ENCODE measurements at regions not wholly inside any gene's neighbourhood (a gene's known extent, or its start where the extent isn't known, plus 50 kb on each side); places are given as distances from the start of the nearest gene placed in this dataset.

DNA sequence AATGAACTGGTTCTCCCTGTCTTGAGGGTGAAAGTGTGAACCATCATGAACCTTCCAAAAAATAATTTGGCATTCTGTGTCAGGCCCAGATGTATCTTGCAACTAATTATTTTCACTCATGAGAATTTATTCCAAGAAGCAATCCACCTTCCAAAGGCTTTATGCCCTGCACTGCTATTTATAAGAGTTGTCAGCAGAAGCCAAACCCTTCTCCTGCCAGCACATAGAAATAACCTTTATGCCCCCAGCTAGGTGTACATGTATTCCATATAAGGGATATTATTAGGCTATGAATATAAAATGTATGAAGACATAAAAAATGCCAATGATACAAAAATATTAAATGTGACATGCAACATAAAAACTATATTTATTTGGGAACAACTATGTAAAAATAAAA is 69.0 kb upstream of the GDF10 start:
- DNase-seq (ENCODE audit: low read depth, low spot score) = no peak

DNA sequence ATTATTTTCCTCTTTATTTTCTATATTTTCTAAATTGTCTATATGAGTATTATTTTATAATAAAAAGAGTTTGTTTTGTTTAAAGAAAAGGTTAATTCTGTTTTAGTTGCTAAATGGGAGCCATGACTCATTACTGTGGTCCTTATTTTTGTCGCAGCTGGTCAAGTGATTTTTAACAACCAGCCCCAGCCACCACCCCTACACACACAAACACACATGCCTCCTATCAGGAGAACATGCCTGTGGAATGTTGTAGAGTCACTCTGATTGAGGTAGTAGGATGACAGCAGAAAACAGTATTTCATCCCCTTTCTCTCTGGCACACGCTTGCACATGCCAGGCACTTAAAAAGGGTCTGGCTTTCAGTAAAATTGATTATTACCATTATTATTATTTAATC is 68.6 kb upstream of the GDF10 start:
- DNase-seq (ENCODE audit: low read depth, low spot score) = no peak

DNA sequence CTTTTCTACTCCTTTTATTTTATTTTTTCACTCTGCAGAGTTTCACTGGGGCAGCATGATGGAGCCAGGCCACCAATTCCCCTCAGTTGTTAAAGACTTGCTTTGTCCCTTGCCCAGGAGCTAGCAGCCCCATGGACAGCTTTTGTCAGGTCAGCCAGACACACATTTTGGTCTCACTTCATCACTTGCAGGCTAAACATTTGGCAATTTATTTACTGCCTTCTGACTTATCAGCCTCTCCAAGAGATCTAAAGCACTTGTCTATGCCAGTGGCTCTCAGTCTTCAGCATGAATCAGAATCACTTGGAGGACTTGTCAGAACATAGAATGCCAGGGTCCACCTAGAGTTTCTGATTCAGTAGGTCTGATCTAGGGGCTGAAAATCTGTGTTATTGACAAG is 66.4 kb upstream of the GDF10 start:
- no peak for DNase-seq (ENCODE audit: low read depth, low spot score)

DNA sequence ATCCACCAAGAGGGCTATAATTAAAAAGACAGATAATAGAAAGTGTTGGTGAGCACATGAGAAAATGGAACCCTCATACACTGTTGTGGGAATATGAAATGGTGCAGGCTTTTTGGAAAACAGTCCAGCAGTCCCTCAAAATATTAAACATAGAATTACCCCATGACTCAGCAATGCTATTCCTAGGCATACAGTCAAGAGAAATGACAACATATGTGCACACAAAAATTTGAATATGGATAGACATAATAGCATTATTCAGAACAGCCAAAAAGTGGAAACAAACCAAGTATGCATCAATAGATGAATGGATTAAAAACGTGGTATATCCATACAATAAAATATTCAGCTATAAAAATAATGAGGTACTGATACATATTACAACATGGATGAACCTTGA is 64.5 kb upstream of the GDF10 start:
- DNase-seq (ENCODE audit: low read depth, low spot score) = no peak

DNA sequence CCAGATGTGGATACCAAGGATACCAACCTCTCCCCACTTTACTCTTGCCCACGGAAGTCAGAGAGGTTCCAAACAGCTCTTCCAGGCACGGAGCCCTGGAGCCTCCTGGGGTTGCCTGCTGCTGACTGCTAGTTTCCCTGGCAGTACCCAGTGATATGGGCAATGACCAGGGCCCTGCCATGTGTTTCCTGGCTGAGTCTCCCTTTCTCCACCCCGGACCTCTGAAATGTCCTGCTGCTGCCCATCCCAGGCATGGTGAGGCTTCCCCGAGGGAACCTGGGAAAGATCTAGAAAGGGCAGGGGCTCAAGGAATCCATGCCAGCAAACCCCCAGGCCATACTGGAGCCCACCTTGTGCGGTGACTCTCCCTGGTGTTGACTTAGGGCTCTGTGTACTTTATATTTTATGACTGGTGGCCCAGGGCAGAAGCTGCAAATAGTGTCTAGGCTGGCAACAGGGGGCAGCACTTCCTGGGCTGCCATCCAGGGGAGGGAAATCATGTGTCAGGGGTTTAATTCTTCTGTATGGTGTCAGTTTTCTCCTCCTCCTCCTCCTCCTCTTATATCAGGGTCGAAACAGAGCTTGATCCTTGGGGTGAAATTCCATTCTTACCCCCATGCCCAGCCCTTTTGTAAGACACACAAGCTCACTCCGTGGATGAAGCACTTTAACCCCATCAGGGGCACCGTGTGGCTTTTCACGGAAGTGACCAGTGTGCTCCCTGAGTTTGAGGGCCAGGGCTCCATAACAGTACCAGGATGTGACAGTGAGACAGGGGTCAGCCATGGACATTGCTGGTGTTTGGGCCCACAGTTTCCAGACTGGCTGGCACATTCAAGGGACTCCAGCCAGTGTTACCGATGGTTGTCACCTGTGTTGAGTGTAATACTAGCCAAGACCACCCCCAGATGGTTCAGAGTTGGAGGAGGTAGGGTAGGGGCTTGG is 62.4 kb upstream of the GDF10 start:
- DNase-seq (ENCODE audit: low read depth, low spot score) = no peak

DNA sequence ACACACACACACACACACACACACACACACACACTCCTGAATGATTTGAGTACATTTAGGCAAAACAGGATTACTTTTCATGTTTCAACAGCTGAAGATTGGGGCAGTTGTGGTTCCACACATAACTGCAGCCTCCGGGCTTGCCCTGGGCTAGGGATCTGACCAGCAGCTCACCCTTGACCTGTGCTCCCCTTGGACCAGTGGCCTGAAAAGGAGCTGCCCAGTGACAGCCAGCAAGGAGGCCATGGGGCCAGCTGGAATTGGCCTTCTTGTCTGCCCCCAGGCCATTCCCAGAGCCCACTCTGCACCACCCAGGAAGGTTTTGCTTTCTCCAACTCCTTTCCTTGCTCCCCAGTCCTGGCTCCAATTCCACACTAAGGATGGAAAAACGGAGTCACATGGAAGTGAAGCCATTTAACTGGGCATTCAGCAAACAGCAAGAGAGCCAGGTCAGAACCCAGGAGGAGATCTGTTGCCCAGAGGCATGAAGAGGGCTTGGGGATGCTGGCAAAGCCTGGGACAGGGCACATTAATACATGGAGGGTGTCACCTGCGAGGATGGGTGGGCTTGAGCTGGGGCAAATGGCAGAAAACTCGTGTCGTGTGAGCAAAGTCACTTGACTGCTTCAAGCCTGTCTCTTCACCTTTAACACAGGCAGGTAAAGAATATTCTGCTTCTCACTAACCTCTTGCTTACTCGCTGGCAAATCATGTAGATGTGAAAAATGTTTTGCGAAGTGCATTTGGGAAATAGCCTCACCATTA is 61.5 kb upstream of the GDF10 start:
- no peak for DNase-seq (ENCODE audit: low read depth, low spot score)

DNA sequence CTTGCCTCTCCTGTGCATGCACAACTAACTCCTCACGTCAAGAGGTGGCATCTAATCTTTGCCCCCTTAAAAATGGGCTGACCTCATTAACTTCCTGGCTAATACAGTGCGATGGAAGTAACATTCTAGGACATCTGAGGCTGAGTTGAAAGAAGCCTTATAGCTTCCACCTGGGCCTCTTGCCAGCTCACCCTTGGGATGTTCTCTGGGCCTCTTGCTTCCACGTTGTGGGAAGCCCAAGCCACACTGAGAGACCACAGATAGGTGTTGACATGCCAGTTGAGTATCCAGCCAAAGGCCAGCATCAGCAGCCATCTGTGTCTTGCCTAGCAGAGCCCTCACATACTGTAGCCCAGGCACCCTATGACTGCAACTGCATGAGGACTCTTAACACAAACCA is 60.8 kb upstream of the GDF10 start:
- no peak for DNase-seq (ENCODE audit: low read depth, low spot score)

DNA sequence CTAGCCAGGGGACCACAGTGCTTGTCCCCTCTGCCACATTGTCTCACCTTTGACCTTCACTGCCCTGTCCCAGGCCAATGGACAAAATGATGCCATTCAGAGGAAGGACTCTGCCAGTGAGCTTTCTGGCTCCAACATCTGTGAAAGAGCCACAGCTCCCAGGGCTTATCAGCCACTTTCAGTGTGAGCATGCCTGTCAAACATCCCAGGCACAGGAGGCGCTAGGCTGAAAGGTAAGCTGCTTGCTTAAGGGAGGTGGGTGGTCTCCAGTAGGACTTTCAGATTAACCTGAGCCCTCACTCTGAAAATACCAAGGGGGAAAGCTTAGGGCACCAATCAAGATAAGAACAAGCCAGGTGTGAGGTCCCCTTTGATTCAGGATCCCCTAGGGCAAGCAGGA is 59.8 kb upstream of the GDF10 start:
- no peak for DNase-seq (ENCODE audit: low read depth, low spot score)

DNA sequence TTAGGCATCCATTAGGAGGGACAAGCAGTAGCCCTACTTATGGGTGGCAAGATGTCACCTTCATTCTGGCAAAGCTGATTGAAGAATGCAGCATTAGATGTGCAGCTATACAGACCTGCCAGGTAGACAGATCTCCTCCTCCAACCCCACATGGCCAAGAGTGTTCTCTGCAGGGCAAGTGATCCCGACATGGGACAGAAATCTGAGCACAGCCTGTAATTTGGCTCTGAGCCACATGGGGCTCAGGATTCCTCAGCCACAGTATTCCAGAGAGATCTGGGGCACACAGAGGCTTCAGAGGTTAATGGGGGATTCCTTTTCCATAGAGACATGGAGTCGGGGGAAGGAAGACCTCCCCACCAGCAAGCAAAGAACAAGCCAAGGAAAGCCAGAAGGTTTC is 58.7 kb upstream of the GDF10 start:
- DNase-seq (ENCODE audit: low read depth, low spot score) = no peak

DNA sequence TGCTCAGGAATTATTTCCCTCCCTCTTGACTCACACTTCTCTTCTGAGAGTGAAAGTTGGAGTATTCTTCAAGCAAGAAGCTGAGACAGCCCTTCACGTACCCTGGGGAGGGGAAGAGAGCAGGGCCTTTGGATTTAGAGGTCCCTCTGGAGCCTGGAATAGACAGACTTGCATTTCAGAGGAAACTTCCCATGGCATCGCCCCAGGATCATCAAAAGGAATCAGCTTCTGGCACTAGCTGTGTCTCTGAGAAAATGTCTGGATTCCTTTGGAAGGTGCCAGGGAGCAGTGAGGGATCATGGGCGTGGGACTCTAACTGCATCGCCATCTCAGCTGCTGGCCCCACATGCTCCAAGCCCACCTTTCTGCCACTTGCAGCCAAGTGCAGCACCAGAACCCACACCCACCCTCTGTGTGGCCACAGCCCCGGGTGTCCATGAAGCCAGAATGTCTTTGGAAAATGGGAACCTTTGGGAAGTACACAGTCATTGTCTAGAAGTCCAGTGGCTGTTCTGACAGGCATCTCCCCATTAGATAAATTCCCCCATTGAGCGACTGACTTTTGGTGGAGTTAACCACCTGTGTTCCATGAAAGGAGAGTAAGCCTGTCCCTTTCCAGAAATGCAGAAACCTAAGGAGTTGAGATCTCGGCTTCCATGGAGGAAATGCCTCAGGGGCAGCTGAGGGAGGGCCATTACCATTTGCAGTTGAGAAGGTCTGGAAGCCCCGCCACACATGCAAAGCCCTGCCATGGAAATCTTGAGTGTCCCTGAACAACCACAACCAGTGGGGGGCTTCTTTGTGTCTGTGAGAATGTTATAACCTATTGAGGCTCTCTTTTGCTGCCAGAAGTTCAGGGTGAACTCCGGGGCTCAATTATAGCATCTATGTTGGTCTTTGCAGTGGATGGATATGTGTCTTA is 57.8 kb upstream of the GDF10 start:
- DNase-seq (ENCODE audit: low read depth, low spot score) = no peak

DNA sequence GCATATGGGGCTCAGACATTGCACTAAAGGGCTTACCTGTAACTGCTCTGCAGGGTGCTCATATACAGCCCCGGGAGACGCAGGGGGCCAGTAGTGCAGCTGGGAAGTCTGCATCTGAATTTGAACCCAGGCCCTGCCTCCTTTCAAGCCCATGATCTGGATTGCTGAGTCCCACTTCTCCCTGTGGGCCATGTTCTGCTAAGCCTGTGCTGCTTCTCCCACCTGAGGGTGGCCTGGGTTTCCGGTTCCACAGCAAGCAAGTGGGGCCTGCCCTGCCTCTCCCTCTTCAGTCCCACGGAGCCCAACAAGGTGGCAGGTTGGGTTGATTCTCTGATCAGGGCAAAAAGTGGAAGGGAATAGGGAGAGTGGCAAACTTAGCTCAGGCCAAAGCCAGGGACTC is 56.6 kb upstream of the GDF10 start:
- DNase-seq (ENCODE audit: low read depth, low spot score) = no peak

DNA sequence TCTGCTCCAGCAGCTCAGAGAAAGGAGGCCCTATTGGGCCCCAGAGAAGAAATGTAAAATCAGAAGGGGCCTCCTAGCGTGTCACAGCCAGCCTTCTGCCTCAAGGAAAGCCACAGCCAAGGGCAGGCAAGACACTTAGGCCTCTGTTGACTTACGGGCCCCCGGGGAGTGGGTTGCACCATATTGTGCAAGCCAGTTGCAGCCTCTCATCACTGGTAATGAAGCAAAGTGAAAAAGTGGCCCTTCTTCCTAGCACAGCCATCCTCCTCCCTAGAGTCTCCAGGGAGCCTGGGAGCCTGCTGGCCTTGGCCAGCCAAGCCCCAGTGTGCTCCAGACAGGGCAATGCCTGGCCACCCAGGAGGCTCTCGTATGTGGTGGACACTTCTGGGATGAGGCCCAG is 56.2 kb upstream of the GDF10 start:
- no peak for DNase-seq (ENCODE audit: low read depth, low spot score)

DNA sequence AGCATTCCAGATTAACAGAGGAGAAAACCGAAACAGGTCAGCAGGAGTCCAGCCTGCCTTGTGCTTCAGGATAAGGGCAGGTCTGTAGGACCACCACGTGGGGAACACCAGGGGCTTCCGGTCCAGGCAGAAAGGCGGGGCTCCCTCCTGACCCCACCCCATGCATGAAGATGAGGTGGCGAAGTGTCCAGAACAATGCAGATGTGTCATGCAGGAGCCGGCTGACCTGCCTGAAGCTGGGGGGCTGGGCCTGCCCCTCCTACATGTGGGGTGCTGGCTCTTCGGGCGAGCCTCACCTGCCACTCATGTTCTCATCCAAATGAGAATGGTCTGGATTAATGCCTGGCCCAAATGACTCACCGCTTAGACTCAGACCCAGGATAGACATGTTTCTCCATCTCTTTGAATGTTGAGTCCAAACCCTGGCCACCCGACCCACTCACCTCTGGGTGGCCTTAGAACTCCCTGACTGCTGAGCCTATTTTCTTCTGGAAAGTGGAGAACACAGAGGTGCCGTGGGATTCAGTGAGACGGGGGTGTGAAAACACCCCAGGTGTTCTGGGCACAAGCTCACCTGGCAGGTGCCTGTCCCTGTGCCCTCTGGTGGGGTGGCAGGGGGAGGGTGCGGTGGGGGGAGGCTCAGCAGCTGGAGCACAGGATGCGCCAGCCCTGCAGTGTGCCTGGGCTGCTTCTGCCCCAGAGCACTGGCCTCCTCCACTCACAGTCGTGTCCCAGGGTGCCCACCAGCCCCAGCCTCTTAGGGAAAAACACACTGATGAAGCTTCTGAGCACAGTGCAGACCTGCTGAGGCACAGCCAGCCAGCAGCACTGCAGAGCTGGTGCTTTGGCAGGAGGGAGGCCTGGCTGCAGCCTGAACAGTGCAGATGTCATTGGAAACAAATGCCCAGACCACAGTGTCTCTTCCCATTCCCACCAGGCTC is 55.2 kb upstream of the GDF10 start:
- no peak for DNase-seq (ENCODE audit: low read depth, low spot score)

DNA sequence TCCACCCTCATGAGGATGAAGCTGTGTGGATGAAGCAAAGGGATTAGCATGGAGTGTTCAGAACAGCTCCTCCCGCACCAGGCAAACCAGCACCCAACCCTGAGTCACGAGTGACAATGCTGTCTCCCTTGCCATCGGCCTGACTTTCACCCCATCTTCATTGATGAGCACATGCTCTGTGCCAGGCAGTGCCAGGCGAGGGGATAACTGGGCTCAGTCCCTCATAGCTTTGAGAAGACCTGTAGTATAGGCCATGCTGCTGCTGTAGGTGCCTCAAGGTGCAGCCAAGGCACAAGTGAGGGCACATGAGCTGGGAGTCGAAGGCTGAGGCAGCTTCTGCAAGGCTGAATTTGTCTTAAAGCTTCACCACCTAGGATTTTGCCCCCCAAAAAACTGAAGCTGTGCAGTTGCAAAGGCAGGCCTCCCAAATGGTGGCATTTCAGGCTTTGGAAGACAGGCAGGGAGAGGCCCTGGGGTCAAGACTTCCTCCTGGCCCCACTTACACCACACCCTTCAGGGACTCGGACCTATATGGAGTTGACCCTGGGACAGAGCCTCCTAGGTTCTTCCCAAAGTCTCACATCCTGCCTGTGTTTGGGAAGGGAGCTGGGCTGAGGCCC is 54.2 kb upstream of the GDF10 start:
- no peak for DNase-seq (ENCODE audit: low read depth, low spot score)

DNA sequence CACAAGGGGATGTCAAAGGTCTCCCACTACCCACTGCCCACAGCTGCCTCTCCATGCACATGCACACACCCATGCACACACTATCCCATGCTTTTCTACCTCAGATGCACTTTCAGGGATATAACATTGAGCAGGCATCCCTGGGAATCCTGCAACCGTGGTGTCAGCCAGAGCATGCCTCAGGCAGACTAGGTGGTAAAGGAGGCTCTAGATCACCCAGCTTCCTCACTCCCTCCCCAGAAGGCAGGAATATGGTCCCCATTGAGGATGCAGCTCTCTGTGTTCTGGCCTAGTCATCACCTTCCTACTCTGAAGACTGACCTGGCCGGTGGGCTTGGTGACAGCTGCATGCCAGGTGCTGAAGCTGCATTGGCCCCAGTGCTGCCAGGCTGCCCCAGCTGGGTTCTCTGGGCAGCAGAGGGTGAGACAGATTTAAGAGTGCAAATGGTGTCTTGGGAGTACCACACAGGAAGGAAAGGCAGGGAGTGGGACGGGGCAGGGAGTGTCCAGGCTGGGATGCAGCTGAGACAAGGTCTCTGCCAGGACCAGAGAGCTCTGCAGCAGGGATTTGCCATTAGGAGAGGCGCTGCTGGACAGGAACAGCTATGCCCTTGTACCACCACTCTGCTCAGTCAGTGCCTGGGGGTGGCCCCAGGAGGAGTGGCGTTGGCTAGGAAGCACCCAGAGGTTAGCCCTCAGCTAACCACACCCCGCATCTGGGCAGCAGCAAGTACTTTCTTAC is 53.4 kb upstream of the GDF10 start:
- no peak for DNase-seq (ENCODE audit: low read depth, low spot score)

DNA sequence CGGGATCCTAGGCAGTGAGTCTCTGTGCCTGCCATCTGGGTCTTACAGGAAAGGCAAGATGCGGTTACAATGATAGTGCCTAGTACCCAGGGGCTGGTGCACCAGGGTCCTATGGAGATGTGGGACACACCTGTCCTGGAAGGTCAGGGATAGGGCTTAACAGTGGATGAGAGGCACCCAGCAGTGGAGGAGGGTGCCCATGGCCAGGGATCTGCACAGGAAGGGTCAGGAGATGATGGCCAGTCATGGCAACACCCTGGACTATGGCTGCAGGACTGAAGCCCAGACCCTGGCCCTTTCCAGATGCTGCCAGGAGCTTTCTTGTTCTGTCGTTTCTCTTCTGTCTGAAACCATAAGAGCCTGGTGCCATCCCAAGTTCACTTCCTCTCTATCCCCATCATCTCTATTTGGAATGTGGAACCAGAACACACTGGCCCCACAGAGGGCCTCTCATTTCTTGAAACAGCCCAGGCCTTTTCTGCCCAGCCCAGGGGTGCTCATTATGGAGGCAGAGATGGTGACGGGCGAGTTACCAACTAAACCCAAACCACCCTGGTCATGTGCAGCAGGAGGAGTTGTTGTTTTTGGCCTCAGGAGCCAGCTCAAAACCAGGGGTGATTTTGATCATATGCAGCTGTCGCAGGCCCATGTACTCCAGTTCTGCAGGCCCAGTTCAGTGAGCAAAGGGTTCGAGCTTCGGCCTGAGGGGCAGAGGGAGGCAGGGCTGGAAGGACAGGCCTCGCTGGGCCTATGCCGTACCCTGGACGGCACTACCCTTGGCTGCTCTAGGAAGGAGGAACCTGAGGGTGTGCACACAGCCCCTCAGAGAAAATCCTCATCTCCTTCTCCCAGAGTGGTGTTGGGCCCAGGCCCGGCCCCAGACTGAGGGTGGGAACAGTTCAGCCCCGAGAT is 52.6 kb upstream of the GDF10 start:
- no peak for DNase-seq (ENCODE audit: low read depth, low spot score)

DNA sequence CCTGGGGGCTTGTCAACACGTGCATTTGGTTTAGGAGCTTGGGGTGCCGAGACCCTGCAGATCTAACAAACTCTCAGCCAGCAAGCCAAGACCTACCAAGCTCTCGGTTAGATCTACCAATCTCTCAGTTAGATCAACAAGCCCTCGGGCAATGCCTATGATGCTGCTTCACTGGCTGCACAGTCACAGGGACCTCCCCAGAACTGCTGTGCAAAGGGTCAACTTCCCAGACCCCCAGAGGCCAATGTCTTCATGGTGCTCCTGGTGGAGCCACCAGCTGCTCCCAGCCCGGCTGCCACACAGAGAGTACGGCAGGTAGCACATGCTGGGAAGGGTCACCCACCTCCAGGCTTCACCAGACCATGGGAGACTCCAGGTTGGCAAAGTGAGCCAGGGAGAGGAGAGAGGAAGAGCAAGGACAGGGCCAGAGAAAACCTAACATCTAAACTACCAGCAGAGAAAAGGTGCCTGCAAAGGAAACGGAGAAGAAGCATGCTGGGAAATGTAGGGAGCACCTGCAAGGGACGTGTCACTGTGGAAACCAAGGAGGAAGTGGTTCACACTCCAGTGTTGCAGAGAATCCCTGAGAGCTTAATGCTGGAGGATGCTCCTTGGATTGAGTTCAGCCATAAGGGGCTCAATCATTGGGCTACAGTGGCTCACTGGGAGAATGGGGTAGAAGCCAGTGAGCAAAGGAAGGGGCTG is 51.5 kb upstream of the GDF10 start:
- no peak for DNase-seq (ENCODE audit: low read depth, low spot score)

DNA sequence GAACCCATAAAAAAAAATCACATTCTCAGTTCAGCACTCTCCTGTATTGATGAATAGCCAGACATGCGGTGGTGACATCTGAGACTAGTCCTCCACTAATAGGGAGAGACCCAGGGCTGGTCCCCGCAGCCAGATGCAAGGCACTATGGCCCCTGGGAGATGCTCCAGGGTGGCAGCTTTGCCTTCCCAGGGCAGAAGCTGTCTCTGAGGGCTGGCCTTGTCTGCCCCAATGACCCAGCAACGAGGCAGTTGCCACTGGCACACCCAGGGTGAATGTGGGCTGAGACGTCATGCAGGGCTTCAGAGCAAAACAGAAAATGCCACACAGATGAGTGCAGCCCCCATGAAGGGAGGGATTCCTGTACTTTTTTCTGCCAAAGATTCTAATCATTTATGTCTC is 50.1 kb upstream of the GDF10 start:
- no peak for DNase-seq (ENCODE audit: low read depth, low spot score)
